Parathyroid adenoma (tissue), 2 donors: ENCODE measurements at regions not wholly inside any gene's neighbourhood (a gene's known extent, or its start where the extent isn't known, plus 50 kb on each side); places are given as distances from the start of the nearest gene placed in this dataset.

Experiments
- H2AFZ ChIP-seq: fragments of 300-600 bp; sonication (generic); one replicate; pipeline ENCODE4 v1.7.0; 2017; ENCODE audit warnings: antibody characterized with exemption, mild to moderate bottlenecking
- H3K27ac ChIP-seq: fragments of 300-600 bp; sonication (generic); one replicate; pipeline ENCODE4 v1.7.0; 2017
- H3K27me3 ChIP-seq: fragments of 300-600 bp; sonication (generic); one replicate; pipeline ENCODE4 v1.7.0; 2017; ENCODE audit warnings: low read length; ENCODE audit not compliant: control insufficient read depth, insufficient read depth
- H3K36me3 ChIP-seq: fragments of 300-600 bp; sonication (generic); one replicate; pipeline ENCODE4 v1.7.0; 2017; ENCODE audit warnings: low read length; ENCODE audit not compliant: control insufficient read depth, insufficient read depth
- H3K4me1 ChIP-seq: fragments of 300-600 bp; sonication (generic); one replicate; pipeline ENCODE4 v1.7.0; 2017; ENCODE audit warnings: control low read depth
- H3K4me2 ChIP-seq: fragments of 300-600 bp; sonication (generic); one replicate; pipeline ENCODE4 v1.7.0; 2017; ENCODE audit warnings: low read length
- H3K4me3 ChIP-seq: fragments of 300-600 bp; sonication (generic); one replicate; pipeline ENCODE4 v1.7.0; 2017; ENCODE audit warnings: low read depth, low read length
- H3K79me2 ChIP-seq: fragments of 300-600 bp; sonication (generic); one replicate; pipeline ENCODE4 v1.7.0; 2017; ENCODE audit warnings: control low read depth
- H3K9ac ChIP-seq: fragments of 300-600 bp; sonication (generic); one replicate; pipeline ENCODE4 v1.7.0; 2017; ENCODE audit warnings: mild to moderate bottlenecking
- H3K9me3 ChIP-seq: fragments of 300-600 bp; sonication (generic); one replicate; pipeline ENCODE4 v1.7.0; 2017; ENCODE audit warnings: low read length; ENCODE audit not compliant: control insufficient read depth
- CTCF ChIP-seq: fragments of 300-600 bp; sonication (generic); IDR thresholded peaks from one replicate; pipeline ENCODE4 v1.7.0; 2017; ENCODE audit warnings: antibody characterized with exemption, mild to moderate bottlenecking
- donor health status: primary hyperparathyroidism.

- Histone ChIP-seq H3K27me3 (no peaks in the 10 kb centered on the region), H3K27ac (no peak overlapping the region), H3K4me3 (no peak overlapping the region), H3K4me1 (no peaks in the 10 kb centered on the region), H3K36me3 (no peaks in the 10 kb centered on the region), H3K9ac (no peak overlapping the region), H2AFZ (no peak overlapping the region), H3K79me2 (no peaks in the 10 kb centered on the region), H3K4me2 (no peak overlapping the region), H3K9me3 (no peaks in the 10 kb centered on the region)
- no peak for TF ChIP-seq CTCF
Observed at GRCh38 chr18:56314396-56314795, 324.0 kb downstream of the TXNL1 start.

GRCh38 chr18:56312551-56313335 is 325.6 kb downstream of the TXNL1 start:
- Histone ChIP-seq H3K36me3 (no peaks in the 10 kb centered on the region), H3K9me3 (no peaks in the 10 kb centered on the region), H2AFZ (no peak overlapping the region), H3K79me2 (no peaks in the 10 kb centered on the region), H3K27me3 (no peaks in the 10 kb centered on the region), H3K4me1 (no peaks in the 10 kb centered on the region), H3K4me3 (no peak overlapping the region), H3K4me2 (no peak overlapping the region), H3K9ac (no peak overlapping the region), H3K27ac (no peak overlapping the region)
- no peak for TF ChIP-seq CTCF

DNA sequence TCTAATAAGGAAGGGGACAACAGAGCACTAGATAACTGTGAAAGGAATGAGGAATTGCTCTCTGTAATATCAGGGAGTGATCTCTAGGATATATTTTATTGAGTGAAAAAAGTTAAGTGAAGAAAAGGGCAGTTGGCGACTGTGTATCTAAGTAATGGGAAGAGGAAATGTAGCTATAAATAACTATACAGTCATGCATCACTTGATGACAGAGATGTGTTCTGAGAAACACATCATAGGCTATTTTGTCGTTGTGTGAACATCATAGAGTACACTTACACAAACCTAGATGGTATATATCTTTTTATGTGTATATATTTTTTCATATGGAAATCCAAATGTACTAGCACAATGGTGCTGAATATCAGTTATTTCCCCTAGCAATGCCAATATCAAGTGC is 329.3 kb downstream of the TXNL1 start:
- no peaks in the 10 kb centered on the region for H3K4me1 ChIP-seq
- no peaks in the 10 kb centered on the region for H3K9me3 ChIP-seq
- no peak overlapping the region for H3K9ac ChIP-seq
- H3K4me3 ChIP-seq, result no peak overlapping the region
- H3K4me2 ChIP-seq, result no peak overlapping the region
- no peak for TF ChIP-seq CTCF
- no peaks in the 10 kb centered on the region for H3K79me2 ChIP-seq
- no peaks in the 10 kb centered on the region for H3K36me3 ChIP-seq
- no peak overlapping the region for H3K27ac ChIP-seq
- H2AFZ ChIP-seq, result no peak overlapping the region
- H3K27me3 ChIP-seq, result no peaks in the 10 kb centered on the region

DNA sequence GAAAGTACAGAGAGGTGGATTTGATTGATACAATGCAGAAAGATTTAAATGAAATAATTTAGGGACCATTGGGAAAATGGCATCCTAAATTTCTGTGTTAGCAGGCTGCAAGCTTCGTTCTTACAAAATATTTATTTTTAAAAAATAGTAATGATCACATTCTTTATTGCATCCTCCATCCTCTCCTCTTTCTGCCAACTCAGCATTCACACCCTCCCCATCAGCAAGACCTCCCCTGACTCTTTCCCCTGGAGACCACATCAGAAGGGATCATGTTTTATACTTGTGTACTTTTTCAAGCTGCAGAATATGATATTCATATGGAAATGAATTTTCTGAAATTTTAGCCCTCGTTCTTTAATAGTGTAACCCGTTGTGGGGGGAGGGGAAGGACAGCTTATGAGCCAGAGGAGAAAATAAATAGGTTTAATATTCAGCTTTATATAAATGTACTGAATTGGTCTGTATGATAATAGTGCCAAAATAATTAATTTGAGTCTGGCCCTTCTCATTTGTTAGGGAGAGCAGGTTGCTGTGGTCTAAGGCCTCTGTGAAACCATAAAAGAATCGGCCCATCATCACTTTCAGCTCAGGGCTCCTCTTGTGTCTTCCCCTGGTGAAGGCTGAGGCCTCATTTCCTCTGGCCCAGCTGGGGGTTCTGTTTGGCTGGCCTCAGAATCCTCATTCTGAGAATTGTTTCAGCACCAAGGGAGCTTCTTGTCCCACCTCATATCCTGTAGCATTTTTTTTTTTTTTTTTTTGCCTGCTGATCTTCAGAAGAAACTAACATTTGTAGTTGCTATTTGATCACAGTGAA is 330.8 kb downstream of the TXNL1 start:
- no peaks in the 10 kb centered on the region for H3K79me2 ChIP-seq
- H2AFZ ChIP-seq, result no peak overlapping the region
- H3K36me3 ChIP-seq, result no peaks in the 10 kb centered on the region
- no peaks in the 10 kb centered on the region for H3K4me1 ChIP-seq
- H3K9me3 ChIP-seq, result no peaks in the 10 kb centered on the region
- H3K9ac ChIP-seq, result no peak overlapping the region
- no peak overlapping the region for H3K4me3 ChIP-seq
- no peak for TF ChIP-seq CTCF
- H3K27ac ChIP-seq, result no peak overlapping the region
- no peak overlapping the region for H3K4me2 ChIP-seq
- H3K27me3 ChIP-seq, result no peaks in the 10 kb centered on the region
